ENCODE measurements at regions not wholly inside any gene's neighbourhood (a gene's known extent, or its start where the extent isn't known, plus 50 kb on each side); places are given as distances from the start of the nearest gene placed in this dataset.
"Not testable (repeated sequence)": the region's sequence is repeated elsewhere in the genome, so short reads cannot be mapped to it uniquely, and the experiment has no call there.

- Mint-ChIP-seq H3K9me3 (peaks cover 7% of the 10 kb centered on the region), H3K27ac (peak overlapping the region; percentile 2 to 60 (median 39)), H3K4me1 (no peaks in the 10 kb centered on the region), H3K36me3 (ENCODE audit: low read depth) (no peaks in the 10 kb centered on the region), H3K27me3 (ENCODE audit: low read depth) (no peaks in the 10 kb centered on the region), H3K4me3 (no peak overlapping the region)
- no peak for TF ChIP-seq CTCF (IDR thresholded peaks at IDR 0.05; ENCODE audit: unreplicated experiment in 3 of 3)
Observed at GRCh38 chr9:84513473-84513872, 156.1 kb upstream of the NTRK2 start.

- TF ChIP-seq CTCF (IDR thresholded peaks at IDR 0.05; ENCODE audit: unreplicated experiment in 3 of 3), result no peak
- Mint-ChIP-seq H3K4me3 (no peak overlapping the region), H3K4me1 (no peaks in the 10 kb centered on the region), H3K27ac (peak overlapping the region; percentile 2 to 71 (median 28)), H3K9me3 (peaks cover 7% of the 10 kb centered on the region), H3K27me3 (ENCODE audit: low read depth) (no peaks in the 10 kb centered on the region), H3K36me3 (ENCODE audit: low read depth) (peaks cover 3% of the 10 kb centered on the region)
Observed at GRCh38 chr9:84513979-84514378, 155.6 kb upstream of the NTRK2 start.

DNA sequence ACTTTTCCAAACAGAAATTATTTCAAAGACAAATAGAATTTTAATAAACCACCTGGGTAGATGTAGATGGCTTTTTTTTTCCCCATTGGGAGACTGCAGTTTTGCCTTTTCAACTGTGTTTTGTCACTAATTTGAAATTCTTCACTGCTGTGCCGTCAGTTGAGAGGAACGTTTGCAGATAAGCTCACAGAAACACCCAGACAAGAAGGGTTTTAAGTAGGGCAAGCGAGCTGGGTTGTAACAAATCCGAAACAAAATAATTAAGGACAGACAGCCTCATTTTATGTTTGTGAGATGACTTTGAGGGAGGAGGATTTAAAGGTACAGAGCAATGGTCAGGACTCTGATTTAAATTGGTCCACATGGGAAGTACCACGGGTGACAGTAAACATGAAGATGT lies 155.1 kb upstream of the NTRK2 start:
- H3K27me3 Mint-ChIP-seq (ENCODE audit: low read depth), result no peaks in the 10 kb centered on the region
- no peak overlapping the region for H3K4me3 Mint-ChIP-seq
- no peak for TF ChIP-seq CTCF (IDR thresholded peaks at IDR 0.05; ENCODE audit: unreplicated experiment in 3 of 3)
- H3K27ac Mint-ChIP-seq, result peak overlapping the region in 2 of 3 experiments; percentile 2 to 76
- peaks cover 3% of the 10 kb centered on the region for H3K36me3 Mint-ChIP-seq (ENCODE audit: low read depth)
- no peaks in the 10 kb centered on the region for H3K4me1 Mint-ChIP-seq
- peaks cover 11% of the 10 kb centered on the region for H3K9me3 Mint-ChIP-seq

DNA sequence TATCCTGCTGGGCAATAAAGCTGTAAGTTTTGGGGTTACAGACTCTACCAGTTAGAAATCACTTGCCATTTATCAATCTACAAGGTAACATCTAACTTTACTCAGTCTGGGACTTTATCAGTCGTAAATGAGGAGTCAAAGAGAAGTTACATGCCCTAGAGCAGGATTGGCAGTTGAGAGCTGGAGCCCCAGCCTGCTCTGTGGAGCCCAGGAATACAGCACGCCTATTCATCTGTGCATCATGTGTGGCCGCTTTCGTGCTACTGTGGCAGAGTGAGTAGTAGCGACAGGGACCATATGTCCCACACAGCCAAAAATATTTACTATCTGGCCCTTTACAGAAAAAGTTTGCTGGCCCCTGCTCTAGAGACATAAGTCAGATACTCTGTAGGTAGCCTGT lies 152.5 kb upstream of the NTRK2 start:
- peaks cover 12% of the 10 kb centered on the region for H3K9me3 Mint-ChIP-seq
- H3K27ac Mint-ChIP-seq, result no peak overlapping the region
- H3K36me3 Mint-ChIP-seq (ENCODE audit: low read depth), result peaks cover 3% of the 10 kb centered on the region
- no peaks in the 10 kb centered on the region for H3K27me3 Mint-ChIP-seq (ENCODE audit: low read depth)
- no peak for TF ChIP-seq CTCF (IDR thresholded peaks at IDR 0.05; ENCODE audit: unreplicated experiment in 3 of 3)
- no peaks in the 10 kb centered on the region for H3K4me1 Mint-ChIP-seq
- H3K4me3 Mint-ChIP-seq, result no peak overlapping the region

- H3K27ac Mint-ChIP-seq, result peak overlapping the region in 1 of 3 experiments; percentile 10
- TF ChIP-seq CTCF (IDR thresholded peaks at IDR 0.05; ENCODE audit: unreplicated experiment in 3 of 3), result no peak
- H3K4me1 Mint-ChIP-seq, result no peaks in the 10 kb centered on the region
- H3K9me3 Mint-ChIP-seq, result peaks cover 14% of the 10 kb centered on the region
- H3K27me3 Mint-ChIP-seq (ENCODE audit: low read depth), result no peaks in the 10 kb centered on the region
- no peak overlapping the region for H3K4me3 Mint-ChIP-seq
- H3K36me3 Mint-ChIP-seq (ENCODE audit: low read depth), result peaks cover 6% of the 10 kb centered on the region
Observed at GRCh38 chr9:84519413-84519812, 150.1 kb upstream of the NTRK2 start.

GRCh38 chr9:84521208-84521607 lies 148.3 kb upstream of the NTRK2 start:
- H3K4me1 Mint-ChIP-seq, result no peaks in the 10 kb centered on the region
- no peak overlapping the region for H3K4me3 Mint-ChIP-seq
- peaks cover 17% of the 10 kb centered on the region for H3K36me3 Mint-ChIP-seq (ENCODE audit: low read depth)
- H3K9me3 Mint-ChIP-seq, result peaks cover 26% of the 10 kb centered on the region
- TF ChIP-seq CTCF (IDR thresholded peaks at IDR 0.05; ENCODE audit: unreplicated experiment in 3 of 3), result no peak
- H3K27me3 Mint-ChIP-seq (ENCODE audit: low read depth), result no peaks in the 10 kb centered on the region
- peak overlapping the region in 2 of 3 experiments; percentile 36 to 94 for H3K27ac Mint-ChIP-seq

GRCh38 chr9:84526211-84526610 lies 143.3 kb upstream of the NTRK2 start:
- not testable (repeated sequence) for H3K27ac Mint-ChIP-seq; H3K4me3 Mint-ChIP-seq; H3K4me1 Mint-ChIP-seq; H3K27me3 Mint-ChIP-seq (ENCODE audit: low read depth)
- Mint-ChIP-seq H3K36me3 (ENCODE audit: low read depth) (peaks cover 25% of the 10 kb centered on the region), H3K9me3 (peaks cover 42% of the 10 kb centered on the region)

GRCh38 chr9:84527060-84527720 lies 142.3 kb upstream of the NTRK2 start:
- peaks cover 25% of the 10 kb centered on the region for H3K36me3 Mint-ChIP-seq (ENCODE audit: low read depth)
- not testable (repeated sequence) for H3K27ac Mint-ChIP-seq; H3K27me3 Mint-ChIP-seq (ENCODE audit: low read depth); H3K4me1 Mint-ChIP-seq; H3K4me3 Mint-ChIP-seq
- peaks cover 42% of the 10 kb centered on the region for H3K9me3 Mint-ChIP-seq

DNA sequence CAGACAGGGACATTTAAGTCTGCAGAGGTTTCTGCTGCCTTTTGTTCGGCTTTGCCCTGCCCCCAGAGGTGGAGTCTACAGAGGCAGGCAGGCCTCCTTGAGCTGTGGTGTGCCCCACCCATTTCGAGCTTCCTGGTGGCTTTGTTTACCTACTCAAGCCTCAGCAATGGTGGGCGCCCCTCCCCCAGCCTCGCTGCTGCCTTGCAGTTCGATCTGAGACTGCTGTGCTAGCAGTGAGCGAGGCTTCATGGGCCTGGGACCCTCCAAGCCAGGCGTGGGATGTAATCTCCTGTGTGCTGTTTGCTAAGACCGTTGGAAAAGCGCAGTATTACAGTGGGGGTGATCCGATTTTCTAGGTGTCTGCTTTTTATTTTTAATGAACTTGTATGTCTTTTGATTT lies 133.6 kb upstream of the NTRK2 start:
- not testable (repeated sequence) for H3K4me3 Mint-ChIP-seq; H3K27me3 Mint-ChIP-seq (ENCODE audit: low read depth); H3K4me1 Mint-ChIP-seq
- peaks cover 50% of the 10 kb centered on the region for H3K9me3 Mint-ChIP-seq
- peak overlapping the region in 1 of 3 experiments; percentile 72 for H3K27ac Mint-ChIP-seq
- H3K36me3 Mint-ChIP-seq (ENCODE audit: low read depth), result peaks cover 10% of the 10 kb centered on the region

Data from nephron (organoid).